ENCODE measurements at regions not wholly inside any gene's neighbourhood (a gene's known extent, or its start where the extent isn't known, plus 50 kb on each side); places are given as distances from the start of the nearest gene placed in this dataset.

DNA sequence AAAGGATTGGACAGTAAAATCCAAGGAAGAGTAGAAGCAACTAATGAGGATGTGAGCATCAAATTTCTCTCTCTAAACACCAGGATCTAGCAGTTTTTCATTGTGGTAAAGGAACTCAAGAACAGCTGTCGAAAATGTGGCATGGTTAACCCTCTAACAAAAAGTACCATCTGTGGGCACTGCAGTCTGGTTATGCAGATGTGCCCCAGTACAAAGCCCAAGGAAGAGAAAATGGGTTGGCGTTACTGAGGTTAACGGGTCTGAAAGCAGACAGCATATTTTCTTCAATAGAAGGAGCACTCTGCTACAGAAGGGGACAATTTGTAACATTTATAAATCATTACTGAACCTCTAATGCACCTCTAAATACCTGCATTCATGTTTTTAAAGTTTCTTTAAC, 253.0 kb upstream of the HNRNPA3 start:
- H3K4me1 ChIP-seq (ENCODE audit: control insufficient read depth in 4 of 4, insufficient read depth in 4 of 4, low read length in 3 of 4) = no peaks in the 10 kb centered on the region
- 69% methylated on average over 3 of the region's 3 CpGs for WGBS
- DNase-seq (ENCODE audit: low spot score) = no peak
- peaks cover 0 to 6% (median 3%) of the 10 kb centered on the region in 4 donors for H3K27me3 ChIP-seq (ENCODE audit: control insufficient read depth in 4 of 4, insufficient read depth in 4 of 4, low read length in 3 of 4)
- no peak overlapping the region for H3K9ac ChIP-seq (ENCODE audit: low read depth in 1 of 2, low read length in 2 of 2)
- H3K4me3 ChIP-seq (ENCODE audit: low read depth in 1 of 3, low read length in 3 of 3) = no peak overlapping the region
- no peaks in the 10 kb centered on the region for H3K9me3 ChIP-seq (ENCODE audit: control insufficient read depth in 4 of 4, low read length in 3 of 4)
- TF ChIP-seq FOXA2 (IDR thresholded peaks at IDR 0.05) = no peak
- no peak for TF ChIP-seq MAX (IDR thresholded peaks at IDR 0.05)
- H3K36me3 ChIP-seq (ENCODE audit: control insufficient read depth in 4 of 4, insufficient read depth in 3 of 4, low read depth in 1 of 4, low read length in 3 of 4) = no peaks in the 10 kb centered on the region
- H3K27ac ChIP-seq (ENCODE audit: low read depth in 1 of 2, low read length in 2 of 2) = no peak overlapping the region

GRCh38 chr2:176960061-176960460, 252.5 kb upstream of the HNRNPA3 start:
- peaks cover 0 to 10% (median 3%) of the 10 kb centered on the region in 4 donors for H3K27me3 ChIP-seq (ENCODE audit: control insufficient read depth in 4 of 4, insufficient read depth in 4 of 4, low read length in 3 of 4)
- WGBS = 81% methylated on average over 2 of the region's 2 CpGs
- no peak for DNase-seq (ENCODE audit: low spot score)
- H3K9me3 ChIP-seq (ENCODE audit: control insufficient read depth in 4 of 4, low read length in 3 of 4) = no peaks in the 10 kb centered on the region
- no peak for TF ChIP-seq RAD21 (IDR thresholded peaks at IDR 0.05)
- no peak for TF ChIP-seq SP1 (IDR thresholded peaks at IDR 0.05)
- no peak for TF ChIP-seq HNF4A (conservative IDR thresholded peaks at IDR 0.05)
- no peak for TF ChIP-seq GABPA (IDR thresholded peaks at IDR 0.05 in 1 of 2, conservative IDR thresholded peaks at IDR 0.05 in 1 of 2)
- TF ChIP-seq TAF1 (conservative IDR thresholded peaks at IDR 0.05) = no peak
- TF ChIP-seq YY1 (IDR thresholded peaks at IDR 0.05) = no peak
- TF ChIP-seq RXRA (IDR thresholded peaks at IDR 0.05) = no peak
- no peak for TF ChIP-seq JUND (IDR thresholded peaks at IDR 0.05)
- no peak for TF ChIP-seq FOXA2 (IDR thresholded peaks at IDR 0.05)
- TF ChIP-seq, protein P1, sequence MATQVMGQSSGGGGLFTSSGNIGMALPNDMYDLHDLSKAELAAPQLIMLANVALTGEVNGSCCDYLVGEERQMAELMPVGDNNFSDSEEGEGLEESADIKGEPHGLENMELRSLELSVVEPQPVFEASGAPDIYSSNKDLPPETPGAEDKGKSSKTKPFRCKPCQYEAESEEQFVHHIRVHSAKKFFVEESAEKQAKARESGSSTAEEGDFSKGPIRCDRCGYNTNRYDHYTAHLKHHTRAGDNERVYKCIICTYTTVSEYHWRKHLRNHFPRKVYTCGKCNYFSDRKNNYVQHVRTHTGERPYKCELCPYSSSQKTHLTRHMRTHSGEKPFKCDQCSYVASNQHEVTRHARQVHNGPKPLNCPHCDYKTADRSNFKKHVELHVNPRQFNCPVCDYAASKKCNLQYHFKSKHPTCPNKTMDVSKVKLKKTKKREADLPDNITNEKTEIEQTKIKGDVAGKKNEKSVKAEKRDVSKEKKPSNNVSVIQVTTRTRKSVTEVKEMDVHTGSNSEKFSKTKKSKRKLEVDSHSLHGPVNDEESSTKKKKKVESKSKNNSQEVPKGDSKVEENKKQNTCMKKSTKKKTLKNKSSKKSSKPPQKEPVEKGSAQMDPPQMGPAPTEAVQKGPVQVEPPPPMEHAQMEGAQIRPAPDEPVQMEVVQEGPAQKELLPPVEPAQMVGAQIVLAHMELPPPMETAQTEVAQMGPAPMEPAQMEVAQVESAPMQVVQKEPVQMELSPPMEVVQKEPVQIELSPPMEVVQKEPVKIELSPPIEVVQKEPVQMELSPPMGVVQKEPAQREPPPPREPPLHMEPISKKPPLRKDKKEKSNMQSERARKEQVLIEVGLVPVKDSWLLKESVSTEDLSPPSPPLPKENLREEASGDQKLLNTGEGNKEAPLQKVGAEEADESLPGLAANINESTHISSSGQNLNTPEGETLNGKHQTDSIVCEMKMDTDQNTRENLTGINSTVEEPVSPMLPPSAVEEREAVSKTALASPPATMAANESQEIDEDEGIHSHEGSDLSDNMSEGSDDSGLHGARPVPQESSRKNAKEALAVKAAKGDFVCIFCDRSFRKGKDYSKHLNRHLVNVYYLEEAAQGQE (IDR thresholded peaks at IDR 0.05) = no peak
- TF ChIP-seq ATF3 (IDR thresholded peaks at IDR 0.05) = no peak
- H3K4me1 ChIP-seq (ENCODE audit: control insufficient read depth in 4 of 4, insufficient read depth in 4 of 4, low read length in 3 of 4) = no peaks in the 10 kb centered on the region
- H3K36me3 ChIP-seq (ENCODE audit: control insufficient read depth in 4 of 4, insufficient read depth in 3 of 4, low read depth in 1 of 4, low read length in 3 of 4) = no peaks in the 10 kb centered on the region
- H3K4me3 ChIP-seq (ENCODE audit: low read depth in 1 of 3, low read length in 3 of 3) = no peak overlapping the region
- no peak overlapping the region for H3K27ac ChIP-seq (ENCODE audit: low read depth in 1 of 2, low read length in 2 of 2)
- no peak overlapping the region for H3K9ac ChIP-seq (ENCODE audit: low read depth in 1 of 2, low read length in 2 of 2)

- TF ChIP-seq HNF4G (IDR thresholded peaks at IDR 0.05) (no peak), JUND (IDR thresholded peaks at IDR 0.05) (no peak), NR2F2 (IDR thresholded peaks at IDR 0.05) (no peak), SP1 (IDR thresholded peaks at IDR 0.05) (no peak), CTCF (IDR thresholded peaks at IDR 0.05; ENCODE audit: low read depth, low read length, missing input control) (no peak), MAX (IDR thresholded peaks at IDR 0.05) (no peak), GABPA (IDR thresholded peaks at IDR 0.05 in 1 of 2, conservative IDR thresholded peaks at IDR 0.05 in 1 of 2) (no peak), FOXA2 (IDR thresholded peaks at IDR 0.05) (no peak)
- TF ChIP-seq, protein P1 (IDR thresholded peaks at IDR 0.05) = no peak
- Histone ChIP-seq H3K36me3 (ENCODE audit: control insufficient read depth in 4 of 4, insufficient read depth in 3 of 4, low read depth in 1 of 4, low read length in 3 of 4) (no peaks in the 10 kb centered on the region), H3K9me3 (ENCODE audit: control insufficient read depth in 4 of 4, low read length in 3 of 4) (no peaks in the 10 kb centered on the region), H3K4me3 (ENCODE audit: low read depth in 1 of 3, low read length in 3 of 3) (no peak overlapping the region), H3K9ac (ENCODE audit: low read depth in 1 of 2, low read length in 2 of 2) (no peak overlapping the region), H3K4me1 (ENCODE audit: control insufficient read depth in 4 of 4, insufficient read depth in 4 of 4, low read length in 3 of 4) (no peaks in the 10 kb centered on the region), H3K27me3 (ENCODE audit: control insufficient read depth in 4 of 4, insufficient read depth in 4 of 4, low read length in 3 of 4) (peaks cover 0 to 10% (median 3%) of the 10 kb centered on the region in 4 donors), H3K27ac (ENCODE audit: low read depth in 1 of 2, low read length in 2 of 2) (no peak overlapping the region)
- 47% methylated on average over 7 of the region's 7 CpGs for WGBS
- no peak for DNase-seq (ENCODE audit: low spot score)
Measured at GRCh38 chr2:176960736-176961520, 251.7 kb upstream of the HNRNPA3 start.
